IPS-20b (cell line): ENCODE measurements at regions not wholly inside any gene's neighbourhood (a gene's known extent, or its start where the extent isn't known, plus 50 kb on each side); places are given as distances from the start of the nearest gene placed in this dataset.

Experiments
- H3K27ac ChIP-seq: one replicate; pipeline ENCODE4 v1.5.1; 2013; ENCODE audit warnings: low read length
- H3K27me3 ChIP-seq: 2 replicates; pipeline ENCODE4 v1.6.1; 2013; ENCODE audit warnings: mild to moderate bottlenecking, low read length, inconsistent platforms; ENCODE audit not compliant: insufficient read depth
- H3K36me3 ChIP-seq: 2 replicates; pipeline ENCODE4 v1.6.1; 2013; ENCODE audit warnings: low read depth, mild to moderate bottlenecking, inconsistent platforms, low read length, moderate library complexity; ENCODE audit not compliant: insufficient read depth
- H3K4me1 ChIP-seq: 2 replicates; pipeline ENCODE4 v1.6.1; 2013; ENCODE audit warnings: mild to moderate bottlenecking, control low read depth, inconsistent platforms, low read length, moderate library complexity; ENCODE audit not compliant: insufficient read depth
- H3K4me3 ChIP-seq: 2 replicates; pipeline ENCODE4 v1.5.1; 2013; ENCODE audit warnings: mild to moderate bottlenecking, low read length, inconsistent platforms
- H3K9ac ChIP-seq: 2 replicates; pipeline ENCODE4 v1.6.1; 2013; ENCODE audit warnings: low read depth, mild to moderate bottlenecking, inconsistent platforms, low read length, moderate library complexity
- H3K9me3 ChIP-seq: 2 replicates; pipeline ENCODE4 v1.6.1; 2013; ENCODE audit warnings: mild to moderate bottlenecking, low read depth, low read length, inconsistent platforms; ENCODE audit not compliant: insufficient read depth

DNA sequence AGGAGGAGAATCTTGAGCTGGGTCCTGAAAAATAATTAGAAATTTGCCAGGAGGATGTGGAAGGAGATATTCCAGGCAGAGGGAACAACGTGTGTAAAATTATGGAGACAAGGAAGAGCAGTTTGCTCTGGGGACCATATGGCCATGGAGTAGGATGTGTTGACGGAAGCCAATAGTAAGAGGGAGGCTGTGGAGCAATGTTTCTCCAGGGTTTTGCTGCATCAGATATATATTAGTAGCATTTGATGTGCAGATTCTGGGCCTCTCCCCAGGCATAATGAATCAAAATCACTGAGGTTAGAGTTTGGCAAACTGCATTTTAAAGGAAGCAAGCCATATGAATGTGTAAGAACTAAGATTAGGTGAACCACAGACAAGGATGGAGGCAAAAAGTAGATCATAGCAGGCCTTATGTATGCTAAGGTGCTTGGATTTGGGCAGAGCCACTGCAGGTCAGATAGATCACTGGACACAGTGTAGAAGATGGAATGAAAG lies 192.9 kb upstream of the IL12A start:
- Histone ChIP-seq H3K9me3 (no peaks in the 10 kb centered on the region), H3K9ac (no peak overlapping the region), H3K36me3 (no peaks in the 10 kb centered on the region), H3K27me3 (no peaks in the 10 kb centered on the region), H3K4me3 (no peak overlapping the region), H3K4me1 (peaks cover 8% of the 10 kb centered on the region; the same call in 1 of the 2 replicates), H3K27ac (no peak overlapping the region)

DNA sequence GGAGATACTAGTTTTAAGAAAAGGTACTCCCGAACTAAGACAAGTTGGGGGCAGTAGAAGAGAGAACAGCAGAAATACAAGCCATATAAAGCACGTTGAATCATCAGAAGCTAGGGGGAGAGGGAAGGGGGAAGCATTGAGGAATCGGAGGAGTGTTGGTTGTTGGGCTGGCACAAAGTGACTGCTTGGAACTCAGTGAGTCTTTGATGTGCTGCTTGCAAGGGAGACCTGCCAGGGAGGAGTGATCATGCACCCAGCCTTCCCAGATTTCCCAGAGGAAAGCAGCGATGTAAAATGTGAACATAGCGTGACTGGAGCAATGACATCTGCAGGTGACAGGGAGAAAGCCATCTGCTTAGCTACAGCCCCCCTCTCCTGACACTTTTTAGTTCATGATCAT lies 192.4 kb upstream of the IL12A start:
- no peaks in the 10 kb centered on the region for H3K9me3 ChIP-seq
- no peaks in the 10 kb centered on the region for H3K27me3 ChIP-seq
- H3K36me3 ChIP-seq, result no peaks in the 10 kb centered on the region
- H3K4me3 ChIP-seq, result no peak overlapping the region
- H3K27ac ChIP-seq, result no peak overlapping the region
- H3K4me1 ChIP-seq, result peaks cover 8% of the 10 kb centered on the region; the same call in 1 of the 2 replicates
- H3K9ac ChIP-seq, result no peak overlapping the region

DNA sequence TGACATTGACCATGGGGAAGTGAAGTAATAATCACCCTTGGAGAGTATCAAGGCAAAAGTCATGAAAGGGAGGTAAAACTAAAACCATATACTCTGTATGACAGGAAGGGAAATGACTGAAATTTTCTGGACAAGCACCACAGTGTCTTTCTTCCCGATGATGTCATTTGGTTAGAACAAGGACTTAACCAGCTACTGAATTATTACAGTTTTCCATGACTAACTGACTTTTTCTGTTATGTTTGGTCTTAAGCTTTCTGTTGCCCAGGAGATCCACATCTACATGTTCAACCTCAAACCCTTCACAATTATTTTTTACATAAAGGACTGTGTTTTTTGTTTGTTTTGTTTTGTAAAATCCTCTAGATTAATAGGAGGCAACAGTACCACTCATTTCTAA lies 191.9 kb upstream of the IL12A start:
- Histone ChIP-seq H3K27ac (no peak overlapping the region), H3K36me3 (no peaks in the 10 kb centered on the region), H3K4me3 (no peak overlapping the region), H3K4me1 (peaks cover 8% of the 10 kb centered on the region; the same call in 1 of the 2 replicates), H3K9ac (no peak overlapping the region), H3K27me3 (peaks cover under 1% of the 10 kb centered on the region; the same call in 1 of the 2 replicates), H3K9me3 (no peaks in the 10 kb centered on the region)

DNA sequence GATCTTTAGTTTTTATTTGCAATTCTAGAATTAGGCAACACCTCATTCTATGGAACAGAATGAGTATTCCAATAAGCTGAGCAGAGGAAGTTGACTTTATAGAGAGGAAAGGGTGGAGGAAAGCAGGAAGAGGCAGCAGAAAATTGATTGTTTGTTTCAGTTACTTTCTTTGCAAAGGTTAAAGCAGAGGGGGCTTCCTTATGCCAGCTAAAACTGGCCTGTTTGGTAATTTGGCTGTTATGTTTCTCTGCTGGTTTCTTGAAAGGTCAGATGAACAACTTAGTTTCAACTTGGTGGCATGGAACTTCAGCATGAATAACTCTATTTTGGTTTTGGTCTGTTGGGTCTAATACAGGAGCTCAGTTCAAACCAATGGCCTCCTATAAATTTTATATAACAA lies 190.9 kb upstream of the IL12A start:
- Histone ChIP-seq H3K36me3 (no peaks in the 10 kb centered on the region), H3K27me3 (peaks cover 11% of the 10 kb centered on the region), H3K4me3 (no peak overlapping the region), H3K9ac (no peak overlapping the region), H3K4me1 (peaks cover 8% of the 10 kb centered on the region; the same call in 1 of the 2 replicates), H3K9me3 (no peaks in the 10 kb centered on the region), H3K27ac (no peak overlapping the region)

DNA sequence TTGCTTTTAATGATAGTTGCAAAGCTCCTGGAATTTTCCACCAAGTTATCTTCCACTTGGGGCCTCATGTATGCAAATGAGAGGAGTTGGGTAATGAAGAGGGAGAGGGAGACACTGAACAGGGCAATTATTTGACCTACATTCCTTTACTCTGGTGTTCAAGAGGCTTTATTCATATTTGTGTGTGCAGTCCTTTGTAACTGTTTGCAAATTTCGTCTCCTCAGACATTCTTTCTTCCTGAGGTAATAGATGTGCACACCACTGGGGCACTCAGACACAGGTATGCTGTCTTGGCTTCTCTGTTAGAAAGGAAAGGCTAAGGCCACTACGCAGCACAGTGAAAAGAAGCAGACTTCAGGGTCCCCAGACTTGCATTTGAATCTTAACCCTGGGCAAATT lies 189.7 kb upstream of the IL12A start:
- Histone ChIP-seq H3K4me3 (no peak overlapping the region), H3K9me3 (no peaks in the 10 kb centered on the region), H3K9ac (no peak overlapping the region), H3K27ac (no peak overlapping the region), H3K27me3 (peaks cover 19% of the 10 kb centered on the region), H3K36me3 (no peaks in the 10 kb centered on the region), H3K4me1 (peaks cover 8% of the 10 kb centered on the region; the same call in 1 of the 2 replicates)

DNA sequence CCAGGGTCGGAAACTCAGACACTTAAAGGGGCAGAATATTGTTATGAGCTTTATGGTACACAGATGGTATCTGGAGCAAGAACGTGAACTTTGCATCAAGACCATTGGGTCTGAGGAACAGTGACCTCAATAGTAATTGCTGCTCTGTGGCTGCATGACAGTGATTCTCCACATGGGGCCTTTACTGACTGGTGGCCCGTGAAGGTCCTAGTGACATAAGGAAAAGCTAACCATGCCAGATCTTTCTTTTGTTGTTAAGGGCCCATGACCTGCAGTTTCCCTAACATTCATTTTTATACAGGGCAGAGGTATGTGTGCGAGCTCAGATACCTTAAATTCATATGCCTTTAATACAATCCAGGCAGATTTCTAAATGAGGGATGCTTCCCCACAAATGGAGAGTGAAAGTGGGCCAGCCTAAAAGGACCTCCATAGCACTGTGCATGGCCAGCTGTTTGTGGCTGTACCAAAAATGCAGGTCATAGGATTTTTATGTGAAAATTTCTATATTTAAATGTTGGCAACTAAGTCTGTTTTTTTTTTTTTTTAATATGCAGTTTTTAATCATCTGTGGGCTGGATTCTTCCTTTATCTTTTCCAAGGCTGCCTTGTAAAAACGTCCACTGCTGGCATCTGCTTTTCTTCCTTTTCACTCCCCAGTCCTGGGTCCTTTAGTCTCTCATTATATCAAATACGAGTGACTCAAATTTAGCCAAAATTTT lies 188.0 kb upstream of the IL12A start:
- Histone ChIP-seq H3K4me3 (no peak overlapping the region), H3K27me3 (peaks cover 30% of the 10 kb centered on the region), H3K9me3 (no peaks in the 10 kb centered on the region), H3K4me1 (peaks cover 10% of the 10 kb centered on the region; the same call in 1 of the 2 replicates), H3K9ac (no peak overlapping the region), H3K36me3 (no peaks in the 10 kb centered on the region), H3K27ac (no peak overlapping the region)

DNA sequence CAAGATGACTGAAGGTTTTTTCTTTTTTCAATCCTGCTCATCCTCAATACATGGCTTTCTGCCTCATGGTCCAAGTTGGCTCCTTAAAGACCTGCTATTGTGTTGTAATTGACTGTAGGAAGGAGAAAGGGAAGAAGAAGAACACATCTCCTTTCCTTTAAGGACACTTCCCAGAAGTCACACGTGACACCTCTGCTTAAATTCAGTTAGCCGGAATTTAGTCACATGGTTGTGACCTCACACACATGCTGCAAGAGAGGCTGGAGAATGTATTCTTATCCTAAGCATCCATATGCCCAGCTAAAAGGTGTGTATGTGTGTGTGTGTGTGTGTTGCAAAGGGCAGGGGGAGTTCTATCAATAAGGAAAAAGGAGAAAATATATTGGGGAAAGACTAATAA lies 185.8 kb upstream of the IL12A start:
- H3K4me1 ChIP-seq, result peaks cover 10% of the 10 kb centered on the region; the same call in 1 of the 2 replicates
- no peak overlapping the region for H3K9ac ChIP-seq
- no peaks in the 10 kb centered on the region for H3K36me3 ChIP-seq
- peaks cover 30% of the 10 kb centered on the region for H3K27me3 ChIP-seq
- no peak overlapping the region for H3K27ac ChIP-seq
- H3K4me3 ChIP-seq, result no peak overlapping the region
- no peaks in the 10 kb centered on the region for H3K9me3 ChIP-seq

DNA sequence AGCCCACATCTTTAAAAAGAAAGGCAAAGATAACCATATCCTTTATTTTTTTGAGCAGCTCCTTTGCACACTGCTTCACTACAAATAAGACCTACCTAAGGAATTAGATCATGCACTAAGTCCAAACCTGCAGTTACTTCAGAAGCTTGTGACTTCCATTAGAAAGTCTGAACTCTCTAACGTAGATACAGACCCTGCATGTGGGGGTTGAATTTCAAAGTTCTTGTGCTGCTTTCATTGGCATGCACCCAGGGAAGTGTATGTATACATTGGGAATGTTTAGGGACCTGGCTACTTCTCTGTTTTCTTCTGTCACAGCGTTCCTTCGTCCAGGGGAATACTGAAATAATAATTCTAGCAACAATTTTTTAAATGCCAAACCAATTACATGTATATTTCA lies 185.2 kb upstream of the IL12A start:
- H3K4me1 ChIP-seq, result peaks cover 10% of the 10 kb centered on the region; the same call in 1 of the 2 replicates
- H3K36me3 ChIP-seq, result no peaks in the 10 kb centered on the region
- H3K27ac ChIP-seq, result no peak overlapping the region
- H3K9ac ChIP-seq, result no peak overlapping the region
- peaks cover 30% of the 10 kb centered on the region for H3K27me3 ChIP-seq
- no peak overlapping the region for H3K4me3 ChIP-seq
- no peaks in the 10 kb centered on the region for H3K9me3 ChIP-seq

DNA sequence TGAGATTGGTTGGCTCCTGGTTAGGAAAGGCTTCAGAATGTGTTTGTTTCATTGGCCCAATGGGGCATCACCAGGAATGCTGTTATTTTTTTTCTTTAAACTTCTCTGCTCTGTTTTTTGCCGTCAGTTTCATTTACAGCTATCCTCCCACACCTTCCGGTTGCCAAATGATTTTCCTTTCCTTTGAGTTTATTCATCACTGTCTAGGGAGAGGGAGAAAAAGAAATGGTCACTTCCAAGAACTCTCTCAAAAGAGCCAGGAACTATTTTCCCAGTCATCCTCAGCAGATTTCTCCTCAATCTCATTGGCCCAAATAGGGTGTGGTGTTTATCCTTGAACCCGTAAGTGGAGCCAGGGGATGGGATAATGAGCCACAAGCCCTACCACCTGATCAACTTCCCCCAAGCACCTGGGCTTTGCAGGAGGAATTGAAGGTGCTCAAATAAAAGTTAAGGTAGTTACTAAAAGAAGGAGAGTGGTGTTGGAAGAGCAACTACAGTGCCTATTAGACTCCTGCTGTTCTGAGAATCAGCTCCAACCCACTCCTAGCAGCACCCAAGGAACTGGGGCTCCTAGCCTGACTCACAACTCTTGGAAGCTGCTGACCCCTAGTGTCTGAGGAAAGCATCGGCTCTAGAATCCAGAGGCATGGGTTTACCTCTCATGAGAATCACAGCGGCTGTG lies 183.8 kb upstream of the IL12A start:
- Histone ChIP-seq H3K9ac (no peak overlapping the region), H3K9me3 (no peaks in the 10 kb centered on the region), H3K27ac (no peak overlapping the region), H3K36me3 (no peaks in the 10 kb centered on the region), H3K27me3 (peaks cover 30% of the 10 kb centered on the region), H3K4me3 (no peak overlapping the region), H3K4me1 (peaks cover 3% of the 10 kb centered on the region; the same call in 1 of the 2 replicates)

DNA sequence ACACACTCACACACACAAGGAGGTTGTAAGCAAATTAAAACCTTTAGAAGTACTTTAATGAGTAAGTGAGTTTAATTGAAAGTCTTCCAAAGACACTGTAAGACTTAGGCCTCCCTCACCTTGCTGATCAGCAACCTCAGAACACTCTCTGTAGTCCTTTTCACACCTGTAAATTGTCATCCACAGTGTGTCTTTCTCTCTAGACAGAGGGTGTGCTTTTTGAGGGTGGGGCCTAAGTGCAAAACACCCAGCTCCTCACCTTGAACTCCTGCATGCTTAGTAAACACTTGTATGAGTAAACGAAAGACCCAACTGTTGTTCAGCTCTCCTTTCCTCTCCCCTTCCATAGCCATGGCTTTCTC lies 183.2 kb upstream of the IL12A start:
- Histone ChIP-seq H3K4me3 (no peak overlapping the region), H3K9ac (no peak overlapping the region), H3K36me3 (no peaks in the 10 kb centered on the region), H3K4me1 (peaks cover 3% of the 10 kb centered on the region; the same call in 1 of the 2 replicates), H3K9me3 (no peaks in the 10 kb centered on the region), H3K27me3 (peaks cover 30% of the 10 kb centered on the region), H3K27ac (no peak overlapping the region)

DNA sequence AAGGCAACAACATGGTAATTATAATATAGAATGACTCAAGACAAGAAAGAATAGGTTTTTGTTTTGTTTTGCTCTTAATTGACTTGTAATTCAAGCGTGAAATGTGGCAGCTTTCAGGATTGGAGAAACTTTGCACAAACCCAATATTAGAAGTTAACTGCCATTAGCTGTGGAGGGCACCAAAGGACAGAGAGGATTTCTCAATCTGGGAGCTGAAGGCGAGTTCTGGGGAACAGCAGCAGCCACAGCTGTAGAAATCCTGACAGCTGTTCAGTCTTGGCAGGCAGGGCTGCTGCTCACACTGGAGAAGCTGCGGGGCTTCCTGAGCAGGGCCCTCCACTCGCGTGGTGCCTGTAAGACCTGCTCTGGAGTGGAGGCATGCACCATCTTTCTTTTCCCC lies 182.2 kb upstream of the IL12A start:
- Histone ChIP-seq H3K4me3 (no peak overlapping the region), H3K9ac (no peak overlapping the region), H3K27me3 (peaks cover 30% of the 10 kb centered on the region), H3K36me3 (no peaks in the 10 kb centered on the region), H3K27ac (no peak overlapping the region), H3K4me1 (peaks cover 3% of the 10 kb centered on the region; the same call in 1 of the 2 replicates), H3K9me3 (no peaks in the 10 kb centered on the region)
